ENCODE measurements at regions not wholly inside any gene's neighbourhood (a gene's known extent, or its start where the extent isn't known, plus 50 kb on each side); places are given as distances from the start of the nearest gene placed in this dataset.

DNA sequence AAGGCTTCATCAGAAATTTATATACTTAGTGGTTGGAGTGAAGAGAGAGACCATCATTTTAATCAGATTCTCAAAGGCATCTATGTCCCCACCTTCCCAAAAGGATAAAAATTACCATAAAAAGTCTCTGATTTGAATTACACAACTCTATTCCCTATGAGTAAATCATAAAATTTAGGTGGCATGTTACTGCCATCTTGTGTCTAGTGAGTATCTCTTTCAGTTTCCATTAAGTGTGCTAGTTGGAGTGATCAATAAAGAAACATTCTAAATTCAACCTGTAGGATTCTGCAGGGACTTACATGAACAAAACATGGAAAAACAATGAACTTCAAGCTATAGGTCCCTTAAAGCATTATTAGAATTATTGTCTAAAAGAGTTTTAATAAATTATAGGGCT lies 655.4 kb downstream of the LTN1 start:
- Histone ChIP-seq H3K4me3 (no peak overlapping the region), H3K36me3 (no peaks in the 10 kb centered on the region), H3K27ac (peak overlapping the region in 1 of 2 donors; percentile 43), H3K4me1 (ENCODE audit: insufficient read depth) (no peaks in the 10 kb centered on the region), H3K9me3 (no peaks in the 10 kb centered on the region), H3K27me3 (no peaks in the 10 kb centered on the region)
- TF ChIP-seq, protein P1, sequence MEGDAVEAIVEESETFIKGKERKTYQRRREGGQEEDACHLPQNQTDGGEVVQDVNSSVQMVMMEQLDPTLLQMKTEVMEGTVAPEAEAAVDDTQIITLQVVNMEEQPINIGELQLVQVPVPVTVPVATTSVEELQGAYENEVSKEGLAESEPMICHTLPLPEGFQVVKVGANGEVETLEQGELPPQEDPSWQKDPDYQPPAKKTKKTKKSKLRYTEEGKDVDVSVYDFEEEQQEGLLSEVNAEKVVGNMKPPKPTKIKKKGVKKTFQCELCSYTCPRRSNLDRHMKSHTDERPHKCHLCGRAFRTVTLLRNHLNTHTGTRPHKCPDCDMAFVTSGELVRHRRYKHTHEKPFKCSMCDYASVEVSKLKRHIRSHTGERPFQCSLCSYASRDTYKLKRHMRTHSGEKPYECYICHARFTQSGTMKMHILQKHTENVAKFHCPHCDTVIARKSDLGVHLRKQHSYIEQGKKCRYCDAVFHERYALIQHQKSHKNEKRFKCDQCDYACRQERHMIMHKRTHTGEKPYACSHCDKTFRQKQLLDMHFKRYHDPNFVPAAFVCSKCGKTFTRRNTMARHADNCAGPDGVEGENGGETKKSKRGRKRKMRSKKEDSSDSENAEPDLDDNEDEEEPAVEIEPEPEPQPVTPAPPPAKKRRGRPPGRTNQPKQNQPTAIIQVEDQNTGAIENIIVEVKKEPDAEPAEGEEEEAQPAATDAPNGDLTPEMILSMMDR (IDR thresholded peaks at IDR 0.05): peak in 2 of 3 donors; percentile 37 to 41
- TF ChIP-seq POLR2A (IDR thresholded peaks at IDR 0.05): no peak
- TF ChIP-seq EP300 (IDR thresholded peaks at IDR 0.05): no peak
- intact Hi-C loops (cut with DNase I): loop anchor here (5.0 to 10.0 kb wide), 6 partner anchors 633 to 1493 kb away; partner anchors contain the start of gene ADAMTS1 (in 2 of the 4)
- no peak for DNase-seq

DNA sequence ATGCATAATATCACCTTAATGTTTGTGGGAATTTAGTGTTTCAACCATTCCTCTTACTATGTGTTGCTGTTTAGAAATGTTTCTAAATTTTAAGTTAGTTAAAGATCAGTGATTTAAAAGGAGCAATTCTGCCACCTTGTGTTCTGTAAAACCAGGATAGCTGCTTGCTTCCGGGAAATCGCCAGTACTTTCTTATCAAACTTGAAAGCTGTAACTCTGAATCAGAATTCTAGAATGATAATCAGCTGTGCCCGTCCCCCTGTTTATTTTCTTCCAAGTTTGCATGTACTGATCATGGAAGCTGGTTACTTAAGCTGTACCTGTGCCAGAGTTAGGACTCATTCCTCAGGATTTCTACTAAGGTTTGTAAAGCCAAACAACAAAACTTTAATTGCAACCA lies 656.4 kb downstream of the LTN1 start:
- Histone ChIP-seq H3K4me3 (no peak overlapping the region), H3K9me3 (no peaks in the 10 kb centered on the region), H3K36me3 (no peaks in the 10 kb centered on the region), H3K4me1 (ENCODE audit: insufficient read depth) (peaks cover 3% of the 10 kb centered on the region), H3K27ac (peak overlapping the region in 1 of 2 donors; percentile 12), H3K27me3 (no peaks in the 10 kb centered on the region)
- WGBS, 3 donors: 1 to 2% (median 2%) methylated on average over 3 of the region's 3 CpGs
- DNase-seq: peak in 2 of 5 donors; percentile 15 to 39
- intact Hi-C loops (cut with DNase I): loop anchor here (5.0 to 10.0 kb wide), 6 partner anchors 632 to 1492 kb away; partner anchors contain the start of gene ADAMTS1 (in 2 of the 4)
- TF ChIP-seq, protein P1 (IDR thresholded peaks at IDR 0.05): peak; percentile 15 to 56 (median 56)
- no peak for TF ChIP-seq EP300 (IDR thresholded peaks at IDR 0.05)

DNA sequence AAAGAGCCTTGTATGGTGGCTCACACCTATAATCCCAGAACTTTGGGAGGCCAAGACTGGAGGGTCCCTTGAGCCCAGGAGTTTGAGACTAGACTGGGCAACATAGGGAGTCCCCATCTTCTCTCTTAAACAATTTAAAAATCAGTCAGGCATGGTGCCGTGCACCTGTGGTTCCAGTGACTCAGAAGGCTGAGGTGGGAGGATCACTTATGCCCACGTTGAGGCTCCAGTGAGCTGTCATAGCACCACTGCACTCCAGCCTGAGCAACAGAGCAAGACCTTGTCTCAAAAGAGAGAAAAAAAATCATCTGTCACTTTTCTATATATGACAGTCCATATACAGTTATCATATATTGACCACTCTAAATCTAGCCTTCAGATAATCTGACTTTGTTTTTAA lies 658.3 kb downstream of the LTN1 start:
- Histone ChIP-seq H3K27ac (peak overlapping the region in 1 of 2 donors; percentile 1), H3K4me1 (ENCODE audit: insufficient read depth) (peaks cover 3% of the 10 kb centered on the region), H3K36me3 (no peaks in the 10 kb centered on the region), H3K4me3 (no peak overlapping the region), H3K9me3 (no peaks in the 10 kb centered on the region), H3K27me3 (no peaks in the 10 kb centered on the region)
- WGBS, 3 donors: 80 to 85% (median 84%) methylated on average over 2 of the region's 2 CpGs
- TF ChIP-seq EP300 (IDR thresholded peaks at IDR 0.05) (no peak), POLR2A (IDR thresholded peaks at IDR 0.05) (no peak)
- TF ChIP-seq, protein P1 (IDR thresholded peaks at IDR 0.05): no peak
- intact Hi-C loops (cut with DNase I): loop anchor here in 3 of 4 donors (10.0 kb wide), 3 partner anchors 630 to 1490 kb away; partner anchors contain the start of gene ADAMTS1 (in 1 of the 3)
- DNase-seq: no peak

DNA sequence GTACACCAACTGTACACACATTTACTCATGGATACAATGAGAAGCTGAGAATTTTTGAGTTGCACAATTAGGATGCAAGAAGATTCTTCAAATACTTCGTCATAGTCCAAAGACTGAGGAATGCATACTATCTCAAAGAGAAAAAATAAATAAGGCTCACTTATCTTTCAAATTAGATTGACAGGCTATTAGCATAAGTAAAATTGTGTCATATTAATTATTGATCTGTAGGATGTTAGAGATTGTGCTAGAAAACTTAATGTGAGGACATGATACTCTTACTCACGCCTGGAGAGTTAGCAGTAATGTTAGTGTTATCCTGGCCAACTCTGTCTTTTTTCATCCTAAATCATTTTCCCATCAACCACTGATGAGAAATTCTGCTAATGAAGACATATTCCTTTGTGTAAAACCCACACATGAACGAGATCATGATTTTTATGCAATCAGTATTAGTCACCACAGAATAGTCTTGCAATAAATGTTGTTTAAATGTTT lies 659.0 kb downstream of the LTN1 start:
- TF ChIP-seq, protein P1 (IDR thresholded peaks at IDR 0.05): no peak
- no peak for TF ChIP-seq POLR2A (IDR thresholded peaks at IDR 0.05)
- no peak for TF ChIP-seq EP300 (IDR thresholded peaks at IDR 0.05)
- H3K27me3 ChIP-seq: no peaks in the 10 kb centered on the region
- no peak for DNase-seq
- H3K9me3 ChIP-seq: no peaks in the 10 kb centered on the region
- H3K4me3 ChIP-seq: no peak overlapping the region
- intact Hi-C loops (cut with DNase I): loop anchor here in 3 of 4 donors (10.0 kb wide), 3 partner anchors 629 to 1489 kb away; partner anchors contain the start of gene ADAMTS1 (in 1 of the 3)
- peak overlapping the region in 1 of 2 donors; percentile 1 for H3K27ac ChIP-seq
- peaks cover 3% of the 10 kb centered on the region for H3K4me1 ChIP-seq (ENCODE audit: insufficient read depth)
- H3K36me3 ChIP-seq: no peaks in the 10 kb centered on the region
- 20 to 32% (median 29%) methylated on average over 3 of the region's 3 CpGs for WGBS, 3 donors
